NCI-H524 (cell line): ENCODE measurements at regions not wholly inside any gene's neighbourhood (a gene's known extent, or its start where the extent isn't known, plus 50 kb on each side); places are given as distances from the start of the nearest gene placed in this dataset.
"Not testable (repeated sequence)": the region's sequence is repeated elsewhere in the genome, so short reads cannot be mapped to it uniquely, and the experiment has no call there.

ENCODE experiments used
- DNase-seq, 2 experiments: peaks; one replicate each; lab custom pipeline; 2025; lab: John Stamatoyannopoulos, UW

- DNase-seq: peak; percentile 98 to 99
Observed at GRCh38 chr15:89028036-89028435, 60.2 kb upstream of the ABHD2 start.

- DNase-seq: no peak
Observed at GRCh38 chr15:89030311-89030710, 57.9 kb upstream of the ABHD2 start.

- DNase-seq: not testable (repeated sequence)
Observed at GRCh38 chr15:89031637-89032285, 56.5 kb upstream of the ABHD2 start.

GRCh38 chr15:89034305-89034704, 54.0 kb upstream of the ABHD2 start:
- peak in 1 of 2 experiments; percentile 37 for DNase-seq

GRCh38 chr15:89035150-89035549, 53.1 kb upstream of the ABHD2 start:
- no peak for DNase-seq

GRCh38 chr15:89035658-89036057, 52.6 kb upstream of the ABHD2 start:
- DNase-seq: no peak

- DNase-seq: no peak
Observed at GRCh38 chr15:89038146-89038545, 50.1 kb upstream of the ABHD2 start.
